ENCODE measurements at regions not wholly inside any gene's neighbourhood (a gene's known extent, or its start where the extent isn't known, plus 50 kb on each side); places are given as distances from the start of the nearest gene placed in this dataset.
"Not testable (repeated sequence)": the region's sequence is repeated elsewhere in the genome, so short reads cannot be mapped to it uniquely, and the experiment has no call there.

DNA sequence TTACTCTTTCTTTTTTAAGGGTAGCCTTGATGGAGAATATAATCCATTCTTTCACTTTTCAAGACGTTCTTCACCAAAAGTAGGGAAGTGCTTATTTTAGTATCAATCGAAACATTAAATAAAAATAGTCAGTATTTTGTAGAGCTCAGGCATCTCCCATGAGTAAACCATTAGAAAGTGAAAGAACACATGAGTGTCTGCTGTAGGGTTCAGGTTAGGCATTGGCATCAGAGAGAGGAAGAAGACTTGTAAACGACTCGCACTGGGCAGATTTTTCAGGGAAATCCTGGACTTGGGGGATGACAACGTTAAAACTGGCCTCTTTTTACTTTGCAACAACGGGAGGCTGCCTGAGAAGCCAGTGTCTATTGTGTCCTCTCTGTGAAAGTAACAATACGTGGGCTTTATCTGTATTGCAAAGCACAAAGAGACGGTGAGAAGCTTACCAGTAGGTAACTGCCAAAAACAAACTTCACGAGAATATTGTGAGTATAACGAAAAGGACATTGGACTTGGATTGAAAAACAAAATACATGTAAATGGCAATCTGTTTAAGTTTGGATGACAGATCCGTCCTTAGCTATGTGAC lies 451.7 kb downstream of the PYDC2 start:
- TF ChIP-seq, protein P1, sequence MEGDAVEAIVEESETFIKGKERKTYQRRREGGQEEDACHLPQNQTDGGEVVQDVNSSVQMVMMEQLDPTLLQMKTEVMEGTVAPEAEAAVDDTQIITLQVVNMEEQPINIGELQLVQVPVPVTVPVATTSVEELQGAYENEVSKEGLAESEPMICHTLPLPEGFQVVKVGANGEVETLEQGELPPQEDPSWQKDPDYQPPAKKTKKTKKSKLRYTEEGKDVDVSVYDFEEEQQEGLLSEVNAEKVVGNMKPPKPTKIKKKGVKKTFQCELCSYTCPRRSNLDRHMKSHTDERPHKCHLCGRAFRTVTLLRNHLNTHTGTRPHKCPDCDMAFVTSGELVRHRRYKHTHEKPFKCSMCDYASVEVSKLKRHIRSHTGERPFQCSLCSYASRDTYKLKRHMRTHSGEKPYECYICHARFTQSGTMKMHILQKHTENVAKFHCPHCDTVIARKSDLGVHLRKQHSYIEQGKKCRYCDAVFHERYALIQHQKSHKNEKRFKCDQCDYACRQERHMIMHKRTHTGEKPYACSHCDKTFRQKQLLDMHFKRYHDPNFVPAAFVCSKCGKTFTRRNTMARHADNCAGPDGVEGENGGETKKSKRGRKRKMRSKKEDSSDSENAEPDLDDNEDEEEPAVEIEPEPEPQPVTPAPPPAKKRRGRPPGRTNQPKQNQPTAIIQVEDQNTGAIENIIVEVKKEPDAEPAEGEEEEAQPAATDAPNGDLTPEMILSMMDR (IDR thresholded peaks at IDR 0.05; ENCODE audit: borderline replicate concordance, control extremely low read depth, extremely low read depth, insufficient read depth, missing control alignments) = no peak
- in situ Hi-C loops (cut with MboI; ENCODE audit: low sequenced_read_pairs, unreplicated experiment) = no loop called here
- no peak for DNase-seq (ENCODE audit: low spot score)

DNA sequence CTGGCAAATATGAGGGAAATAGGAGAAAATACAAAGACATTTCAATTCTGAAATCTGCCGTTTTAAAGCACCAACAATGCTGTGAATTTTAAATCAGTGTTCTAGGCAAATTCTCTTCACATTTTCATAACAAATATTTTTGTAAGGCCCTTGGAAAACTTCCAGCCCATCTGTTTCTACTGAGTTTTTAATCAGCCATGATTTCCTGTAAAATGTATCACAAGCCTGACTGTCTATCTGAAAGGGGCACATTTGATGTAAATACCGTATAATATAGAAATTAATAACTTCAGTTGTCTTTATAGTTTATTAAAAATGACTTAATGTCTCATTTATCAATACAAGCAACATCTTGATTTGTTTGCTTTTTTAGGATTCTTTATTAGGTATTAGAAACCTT lies 454.7 kb downstream of the PYDC2 start:
- TF ChIP-seq, protein P1 (IDR thresholded peaks at IDR 0.05; ENCODE audit: borderline replicate concordance, control extremely low read depth, extremely low read depth, insufficient read depth, missing control alignments) = no peak
- no peak for DNase-seq (ENCODE audit: low spot score)
- in situ Hi-C loops (cut with MboI; ENCODE audit: low sequenced_read_pairs, unreplicated experiment) = no loop called here

DNA sequence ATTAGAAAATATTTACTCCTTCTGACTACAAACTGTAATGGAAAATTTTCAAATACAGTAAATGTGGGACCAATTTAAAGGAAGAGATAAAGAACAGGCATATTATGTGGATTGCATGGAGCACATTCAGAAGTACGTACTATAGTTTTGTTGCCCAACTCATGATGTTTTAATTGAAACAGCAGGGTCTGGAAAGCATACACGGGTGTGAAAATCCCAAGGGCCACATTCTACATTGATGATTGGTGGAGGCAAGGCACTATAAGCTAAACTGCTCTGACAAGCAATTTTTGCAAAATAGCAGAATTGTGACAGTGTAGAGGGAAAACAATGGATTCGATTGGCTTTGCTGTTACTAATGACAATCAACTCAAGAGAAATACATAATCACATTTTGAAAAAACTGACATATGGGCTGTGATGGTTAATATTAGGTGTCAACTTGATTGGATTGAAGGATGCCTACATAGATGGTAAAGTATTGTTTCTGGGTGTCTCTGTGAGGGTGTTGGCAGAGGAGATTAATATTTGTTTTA lies 458.6 kb downstream of the PYDC2 start:
- TF ChIP-seq, protein P1 (IDR thresholded peaks at IDR 0.05; ENCODE audit: borderline replicate concordance, control extremely low read depth, extremely low read depth, insufficient read depth, missing control alignments) = no peak
- DNase-seq (ENCODE audit: low spot score) = no peak
- in situ Hi-C loops (cut with MboI; ENCODE audit: low sequenced_read_pairs, unreplicated experiment) = no loop called here

DNA sequence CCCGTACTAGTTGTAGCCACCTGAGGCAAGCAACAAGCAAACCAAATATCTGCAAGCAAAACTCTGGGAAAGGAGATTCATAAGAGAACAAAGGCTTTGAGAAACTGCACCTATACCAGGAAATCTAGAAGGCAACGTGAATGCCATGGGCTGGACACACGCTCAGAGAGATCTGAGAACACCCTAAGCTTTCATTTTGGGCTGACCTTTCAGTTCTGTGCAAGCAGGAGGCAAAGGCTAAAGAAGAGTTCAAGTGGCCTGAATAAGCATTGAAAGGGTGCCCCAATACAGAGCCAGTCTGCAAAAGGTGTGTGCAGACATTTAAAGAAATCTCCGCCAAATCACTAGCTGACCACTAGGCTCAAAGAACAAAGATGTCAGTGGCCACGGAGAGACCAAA lies 461.6 kb downstream of the PYDC2 start:
- in situ Hi-C loops (cut with MboI; ENCODE audit: low sequenced_read_pairs, unreplicated experiment) = no loop called here
- TF ChIP-seq, protein P1 (IDR thresholded peaks at IDR 0.05; ENCODE audit: borderline replicate concordance, control extremely low read depth, extremely low read depth, insufficient read depth, missing control alignments) = no peak

DNA sequence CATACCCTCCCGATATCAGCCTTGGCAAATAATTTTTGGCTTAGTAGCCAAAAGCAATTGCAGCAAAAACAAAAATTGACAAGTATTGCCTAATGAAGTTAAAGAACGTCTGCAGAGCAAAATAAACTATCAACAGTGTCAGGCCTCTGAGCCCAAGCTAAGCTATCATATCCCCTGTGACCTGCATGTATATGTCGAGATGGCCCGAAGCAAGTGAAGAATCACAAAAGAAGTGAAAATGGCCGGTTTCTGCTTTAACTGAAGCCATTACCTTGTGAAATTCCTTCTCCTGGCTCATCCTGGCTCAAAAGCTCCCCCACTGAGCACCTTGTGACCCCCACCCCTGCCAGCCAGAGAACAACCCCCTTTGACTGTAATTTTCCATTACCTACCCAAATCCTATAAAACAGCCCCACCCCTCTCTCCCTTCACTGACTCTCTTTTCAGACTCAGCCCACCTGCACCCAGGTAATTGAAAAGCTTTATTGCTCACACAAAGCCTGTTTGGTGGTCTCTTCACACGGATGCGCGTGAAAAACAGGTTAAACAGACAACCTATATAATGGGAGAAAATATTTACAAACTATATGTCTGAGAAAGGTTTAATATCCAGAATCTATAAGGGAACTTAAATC lies 466.3 kb downstream of the PYDC2 start:
- in situ Hi-C loops (cut with MboI; ENCODE audit: low sequenced_read_pairs, unreplicated experiment) = not testable (repeated sequence)

More for the DNA sequence above, 461.6 kb downstream of the PYDC2 start:
- no peak for DNase-seq (ENCODE audit: low spot score)

DNA sequence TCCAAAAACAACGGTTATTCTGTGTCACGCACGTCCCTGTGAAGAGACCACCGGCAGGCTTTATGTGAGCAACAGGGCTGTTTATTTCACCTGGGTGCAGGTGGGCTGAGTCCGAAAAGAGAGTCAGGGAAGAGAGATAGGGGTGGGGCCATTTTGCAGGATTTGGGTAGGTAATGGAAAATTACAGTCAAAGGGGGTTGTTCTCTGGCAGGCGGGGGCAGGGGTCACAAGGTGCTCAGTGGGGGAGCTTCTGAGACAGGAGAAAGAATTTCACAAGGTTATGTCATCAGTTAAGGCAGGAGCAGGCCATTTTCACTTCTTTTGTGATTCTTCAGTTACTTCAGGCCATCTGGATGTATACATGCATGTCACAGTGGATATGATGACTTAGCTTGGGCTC lies 467.0 kb downstream of the PYDC2 start:
- in situ Hi-C loops (cut with MboI; ENCODE audit: low sequenced_read_pairs, unreplicated experiment); DNase-seq (ENCODE audit: low spot score): not testable (repeated sequence)

More for the DNA sequence above, 466.3 kb downstream of the PYDC2 start:
- DNase-seq (ENCODE audit: low spot score) = not testable (repeated sequence)

DNA sequence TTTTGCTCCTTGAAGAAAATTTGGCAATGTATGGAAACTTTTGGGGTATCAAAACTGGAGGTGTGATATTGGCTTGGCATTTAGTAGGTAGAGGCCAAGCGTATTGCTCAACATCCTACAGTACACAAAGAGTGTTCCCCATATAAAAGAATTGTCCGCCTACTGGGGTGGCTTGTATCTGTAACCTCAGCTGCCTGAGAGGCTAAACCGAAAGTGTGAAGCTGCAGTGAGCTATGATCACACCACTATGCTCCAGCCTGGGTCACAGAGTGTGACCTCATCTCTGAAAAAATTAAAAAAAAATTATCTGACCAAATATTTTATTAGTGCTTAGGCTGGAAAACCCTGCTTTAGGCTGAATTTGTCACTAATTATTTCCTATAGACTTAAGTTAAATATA lies 483.9 kb downstream of the PYDC2 start:
- in situ Hi-C loops (cut with MboI; ENCODE audit: low sequenced_read_pairs, unreplicated experiment) = no loop called here
- TF ChIP-seq, protein P1 (IDR thresholded peaks at IDR 0.05; ENCODE audit: borderline replicate concordance, control extremely low read depth, extremely low read depth, insufficient read depth, missing control alignments) = no peak
- no peak for DNase-seq (ENCODE audit: low spot score)

All from GM13976 (cell line).